Activated CD8-positive, alpha-beta T cell treated with anti-CD3 and anti-CD28 coated beads for 36 hours (primary cell): ENCODE measurements at regions not wholly inside any gene's neighbourhood (a gene's known extent, or its start where the extent isn't known, plus 50 kb on each side); places are given as distances from the start of the nearest gene placed in this dataset.

Source experiments
- ATAC-seq: fragments of 200-7000 bp; cut with Tn5 transposase; one replicate; pipeline ENCODE4 v1.10.0; 2021; ENCODE audit warnings: mild to moderate bottlenecking, moderate library complexity
- CTCF ChIA-PET: fragments of 350-600 bp; sonication (Branson Sonifier 250); formaldehyde crosslinking; loops from one replicate; lab custom pipeline; 2021; ENCODE audit warnings: antibody characterized with exemption; lab: Charles Lee
- POLR2A ChIA-PET: fragments of 350-600 bp; sonication (Branson Sonifier 250); formaldehyde crosslinking; loops from one replicate; lab custom pipeline; 2021; ENCODE audit warnings: antibody characterized with exemption; lab: Charles Lee
- DNase-seq: peaks from one replicate; pipeline ENCODE4 v3.0.0-alpha.2; 2020
- H3K27ac Mint-ChIP-seq: one replicate; pipeline ENCODE4 v1.8.0; 2021; ENCODE audit warnings: mild to moderate bottlenecking, mixed read lengths
- H3K27me3 Mint-ChIP-seq: one replicate; pipeline ENCODE4 v1.8.0; 2021; ENCODE audit warnings: mixed read lengths
- H3K36me3 Mint-ChIP-seq: one replicate; pipeline ENCODE4 v1.8.0; 2021; ENCODE audit warnings: low read depth, mixed read lengths
- H3K4me1 Mint-ChIP-seq: one replicate; pipeline ENCODE4 v1.8.0; 2021; ENCODE audit warnings: low read depth, mixed read lengths
- H3K4me3 Mint-ChIP-seq: one replicate; pipeline ENCODE4 v1.8.0; 2021; ENCODE audit warnings: mild to moderate bottlenecking, moderate library complexity, mixed read lengths
- H3K9me3 Mint-ChIP-seq: one replicate; pipeline ENCODE4 v1.8.0; 2021; ENCODE audit warnings: mixed read lengths
- CTCF ChIP-seq: fragments of 200-600 bp; IDR thresholded peaks from one replicate; pipeline ENCODE4 v1.8.0; 2022; ENCODE audit warnings: antibody characterized with exemption, mild to moderate bottlenecking
- intact Hi-C: fragments of 100-400 bp; cut with micrococcal nuclease; formaldehyde crosslinking; loops from one replicate; pipeline ENCODE4 v1.10.0; 2022

GRCh38 chr5:94082405-94082804 is 341.0 kb upstream of the POU5F2 start:
- CTCF ChIA-PET, result no interaction called here
- POLR2A ChIA-PET, result no interaction called here
- intact Hi-C loops, result no loop called here
- TF ChIP-seq CTCF, result no peak
- Mint-ChIP-seq H3K27ac (no peak overlapping the region), H3K27me3 (no peaks in the 10 kb centered on the region), H3K36me3 (peaks cover 13% of the 10 kb centered on the region), H3K4me3 (no peak overlapping the region), H3K4me1 (peaks cover 15% of the 10 kb centered on the region), H3K9me3 (no peaks in the 10 kb centered on the region)
- no peak for ATAC-seq
- DNase-seq, result no peak

GRCh38 chr5:94081088-94081487 is 339.7 kb upstream of the POU5F2 start:
- H3K4me3 Mint-ChIP-seq, result no peak overlapping the region
- H3K4me1 Mint-ChIP-seq, result peaks cover 15% of the 10 kb centered on the region
- ChIA-PET POLR2A (no interaction called here), CTCF (no interaction called here)
- no peak overlapping the region for H3K27ac Mint-ChIP-seq
- H3K27me3 Mint-ChIP-seq, result no peaks in the 10 kb centered on the region
- ATAC-seq, result no peak
- H3K36me3 Mint-ChIP-seq, result peaks cover 13% of the 10 kb centered on the region
- no peak for DNase-seq
- H3K9me3 Mint-ChIP-seq, result no peaks in the 10 kb centered on the region
- intact Hi-C loops, result no loop called here
- no peak for TF ChIP-seq CTCF

GRCh38 chr5:94080390-94080789 is 339.0 kb upstream of the POU5F2 start:
- ChIA-PET CTCF (no interaction called here), POLR2A (no interaction called here)
- TF ChIP-seq CTCF, result no peak
- Mint-ChIP-seq H3K9me3 (no peaks in the 10 kb centered on the region), H3K27ac (no peak overlapping the region), H3K36me3 (peaks cover 8% of the 10 kb centered on the region), H3K27me3 (no peaks in the 10 kb centered on the region), H3K4me1 (peaks cover 15% of the 10 kb centered on the region), H3K4me3 (no peak overlapping the region)
- no peak for ATAC-seq
- intact Hi-C loops, result no loop called here
- DNase-seq, result no peak

GRCh38 chr5:94072116-94072515 is 330.7 kb upstream of the POU5F2 start:
- H3K9me3 Mint-ChIP-seq, result peaks cover 14% of the 10 kb centered on the region
- intact Hi-C loops, result no loop called here
- no peak for ATAC-seq
- DNase-seq, result no peak
- POLR2A ChIA-PET, result no interaction called here
- TF ChIP-seq CTCF, result no peak
- peaks cover 17% of the 10 kb centered on the region for H3K4me1 Mint-ChIP-seq
- H3K27me3 Mint-ChIP-seq, result no peaks in the 10 kb centered on the region
- peaks cover 37% of the 10 kb centered on the region for H3K36me3 Mint-ChIP-seq
- no peak overlapping the region for H3K4me3 Mint-ChIP-seq
- H3K27ac Mint-ChIP-seq, result no peak overlapping the region
- CTCF ChIA-PET, result no interaction called here

- H3K36me3 Mint-ChIP-seq, result peaks cover 52% of the 10 kb centered on the region
- no peak for TF ChIP-seq CTCF
- ATAC-seq (no peak), DNase-seq (no peak)
- peaks cover 21% of the 10 kb centered on the region for H3K4me1 Mint-ChIP-seq
- no peak overlapping the region for H3K4me3 Mint-ChIP-seq
- H3K27ac Mint-ChIP-seq, result no peak overlapping the region
- peaks cover 41% of the 10 kb centered on the region for H3K9me3 Mint-ChIP-seq
- no peaks in the 10 kb centered on the region for H3K27me3 Mint-ChIP-seq
- intact Hi-C loops, result no loop called here
- POLR2A ChIA-PET, result no interaction called here
- CTCF ChIA-PET, result no interaction called here
Observed at GRCh38 chr5:94066437-94067207, 325.2 kb upstream of the POU5F2 start.
